Mesothelial cell of epicardium (in vitro differentiated cells): ENCODE measurements at regions not wholly inside any gene's neighbourhood (a gene's known extent, or its start where the extent isn't known, plus 50 kb on each side); places are given as distances from the start of the nearest gene placed in this dataset.

ENCODE experiments used
- DNase-seq, 2 experiments: peaks; one replicate each; pipeline ENCODE4 v3.0.0; 2021; ENCODE audit warnings: low spot score in 2 of 2; ENCODE audit not compliant: unreplicated experiment in 2 of 2
- H3K27ac Mint-ChIP-seq: 2 replicates; pipeline ENCODE4 v1.8.0; 2021; ENCODE audit warnings: mixed read lengths
- H3K27me3 Mint-ChIP-seq: 2 replicates; pipeline ENCODE4 v1.8.0; 2021; ENCODE audit warnings: low read depth, mixed read lengths
- H3K36me3 Mint-ChIP-seq: 2 replicates; pipeline ENCODE4 v1.8.0; 2021; ENCODE audit warnings: mixed read lengths
- H3K4me1 Mint-ChIP-seq: 2 replicates; pipeline ENCODE4 v1.8.0; 2021; ENCODE audit warnings: mixed read lengths
- H3K4me3 Mint-ChIP-seq: 2 replicates; pipeline ENCODE4 v1.8.0; 2021; ENCODE audit warnings: mild to moderate bottlenecking, moderate library complexity, mixed read lengths
- H3K9me3 Mint-ChIP-seq: 2 replicates; pipeline ENCODE4 v1.8.0; 2021; ENCODE audit warnings: mixed read lengths
- TF ChIP-seq, protein P1 (sequence below): fragments of 200-600 bp; sonication (generic); IDR thresholded peaks from one replicate; pipeline ENCODE4 v1.5.0; 2021; ENCODE audit warnings: antibody characterized with exemption; ENCODE audit not compliant: unreplicated experiment

GRCh38 chr12:32989705-32990104, 93.1 kb upstream of the PKP2 start:
- H3K4me1 Mint-ChIP-seq = peaks cover 73% of the 10 kb centered on the region
- peaks cover 5% of the 10 kb centered on the region for H3K9me3 Mint-ChIP-seq
- DNase-seq = no peak
- peak overlapping the region; percentile 80 for H3K27ac Mint-ChIP-seq
- peaks cover under 1% of the 10 kb centered on the region for H3K36me3 Mint-ChIP-seq
- H3K27me3 Mint-ChIP-seq = no peaks in the 10 kb centered on the region
- TF ChIP-seq, protein P1, sequence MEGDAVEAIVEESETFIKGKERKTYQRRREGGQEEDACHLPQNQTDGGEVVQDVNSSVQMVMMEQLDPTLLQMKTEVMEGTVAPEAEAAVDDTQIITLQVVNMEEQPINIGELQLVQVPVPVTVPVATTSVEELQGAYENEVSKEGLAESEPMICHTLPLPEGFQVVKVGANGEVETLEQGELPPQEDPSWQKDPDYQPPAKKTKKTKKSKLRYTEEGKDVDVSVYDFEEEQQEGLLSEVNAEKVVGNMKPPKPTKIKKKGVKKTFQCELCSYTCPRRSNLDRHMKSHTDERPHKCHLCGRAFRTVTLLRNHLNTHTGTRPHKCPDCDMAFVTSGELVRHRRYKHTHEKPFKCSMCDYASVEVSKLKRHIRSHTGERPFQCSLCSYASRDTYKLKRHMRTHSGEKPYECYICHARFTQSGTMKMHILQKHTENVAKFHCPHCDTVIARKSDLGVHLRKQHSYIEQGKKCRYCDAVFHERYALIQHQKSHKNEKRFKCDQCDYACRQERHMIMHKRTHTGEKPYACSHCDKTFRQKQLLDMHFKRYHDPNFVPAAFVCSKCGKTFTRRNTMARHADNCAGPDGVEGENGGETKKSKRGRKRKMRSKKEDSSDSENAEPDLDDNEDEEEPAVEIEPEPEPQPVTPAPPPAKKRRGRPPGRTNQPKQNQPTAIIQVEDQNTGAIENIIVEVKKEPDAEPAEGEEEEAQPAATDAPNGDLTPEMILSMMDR = no peak
- H3K4me3 Mint-ChIP-seq = no peak overlapping the region

GRCh38 chr12:32988982-32989381, 92.4 kb upstream of the PKP2 start:
- Mint-ChIP-seq H3K4me3 (peak overlapping the region; percentile 8), H3K27ac (peak overlapping the region; percentile 92), H3K9me3 (peaks cover 8% of the 10 kb centered on the region), H3K4me1 (peaks cover 73% of the 10 kb centered on the region), H3K27me3 (no peaks in the 10 kb centered on the region), H3K36me3 (peaks cover 2% of the 10 kb centered on the region)
- TF ChIP-seq, protein P1 = no peak
- DNase-seq = no peak

DNA sequence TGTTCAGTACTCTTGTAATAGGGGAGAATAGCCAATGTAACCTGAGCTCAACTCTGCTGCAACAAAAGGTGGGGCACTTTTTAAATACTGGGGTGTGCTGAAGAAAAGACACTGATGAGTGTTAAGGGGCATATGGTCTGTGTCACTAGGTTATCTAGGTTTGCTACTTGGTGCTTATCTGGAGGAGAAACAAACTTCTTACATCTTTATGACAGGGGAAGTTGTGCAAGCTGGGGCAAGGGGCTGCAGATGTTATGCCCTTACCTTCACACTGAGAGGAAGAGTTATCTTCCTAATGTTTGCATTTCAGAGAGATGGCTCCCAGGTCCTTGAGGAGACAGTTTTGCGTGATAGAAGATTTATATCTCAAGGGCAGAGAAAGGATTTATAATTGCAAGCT, 90.9 kb upstream of the PKP2 start:
- H3K4me3 Mint-ChIP-seq = no peak overlapping the region
- DNase-seq = no peak
- TF ChIP-seq, protein P1 = no peak
- H3K36me3 Mint-ChIP-seq = peaks cover 2% of the 10 kb centered on the region
- H3K27me3 Mint-ChIP-seq = no peaks in the 10 kb centered on the region
- H3K9me3 Mint-ChIP-seq = peaks cover 8% of the 10 kb centered on the region
- H3K27ac Mint-ChIP-seq = peak overlapping the region; percentile 55
- H3K4me1 Mint-ChIP-seq = peaks cover 67% of the 10 kb centered on the region

- Mint-ChIP-seq H3K4me3 (peak overlapping the region; percentile 13), H3K27me3 (no peaks in the 10 kb centered on the region), H3K9me3 (peaks cover 9% of the 10 kb centered on the region), H3K36me3 (peaks cover 2% of the 10 kb centered on the region), H3K4me1 (peaks cover 42% of the 10 kb centered on the region), H3K27ac (peak overlapping the region; percentile 83)
- no peak for DNase-seq
- TF ChIP-seq, protein P1 = no peak
These were observed 87.4 kb upstream of the PKP2 start for GRCh38 chr12:32983968-32984367.

GRCh38 chr12:32983332-32983731, 86.8 kb upstream of the PKP2 start:
- Mint-ChIP-seq H3K27ac (peak overlapping the region; percentile 83), H3K4me1 (peaks cover 35% of the 10 kb centered on the region), H3K9me3 (peaks cover 8% of the 10 kb centered on the region), H3K36me3 (peaks cover 2% of the 10 kb centered on the region), H3K4me3 (peak overlapping the region; percentile 27), H3K27me3 (no peaks in the 10 kb centered on the region)
- no peak for DNase-seq
- TF ChIP-seq, protein P1 = no peak

DNA sequence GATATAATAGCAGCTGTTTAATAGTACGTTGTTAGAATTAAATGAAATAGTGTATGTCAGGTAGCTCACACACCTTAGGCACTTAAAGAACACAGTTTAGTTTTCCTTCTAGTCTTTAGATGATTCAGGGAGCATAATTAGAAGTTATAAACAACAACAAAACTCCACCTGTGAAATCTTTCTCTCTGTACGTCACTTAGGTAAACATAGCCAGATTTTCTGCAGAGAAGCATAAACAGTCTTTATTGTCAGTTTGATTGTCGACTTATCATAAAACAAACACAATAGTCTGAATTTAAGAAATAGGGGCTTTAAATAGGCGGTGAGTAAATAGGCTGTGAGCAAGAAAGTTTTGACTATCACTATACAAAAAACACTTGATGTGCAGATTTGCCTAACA, 84.6 kb upstream of the PKP2 start:
- Mint-ChIP-seq H3K36me3 (peaks cover 2% of the 10 kb centered on the region), H3K27me3 (no peaks in the 10 kb centered on the region), H3K4me3 (no peak overlapping the region), H3K27ac (no peak overlapping the region), H3K9me3 (peaks cover 8% of the 10 kb centered on the region), H3K4me1 (peaks cover 26% of the 10 kb centered on the region)
- DNase-seq = no peak
- TF ChIP-seq, protein P1 = no peak
